Activated CD4-positive, alpha-beta T cell treated with anti-CD3 and anti-CD28 coated beads, Interleukin-2, amount 50 U/mL, for 4 hours (primary cell): ENCODE measurements at regions not wholly inside any gene's neighbourhood (a gene's known extent, or its start where the extent isn't known, plus 50 kb on each side); places are given as distances from the start of the nearest gene placed in this dataset.
A peak's percentile ranks its signal among the peaks of the same experiment; 100 is the strongest.

Experiments
- DNase-seq, 2 experiments: peaks; one replicate each; pipeline ENCODE4 v3.0.0-alpha.2; 2020

GRCh38 chr5:174293006-174293405, 247.5 kb downstream of the NSG2 start:
- DNase-seq, result no peak

- no peak for DNase-seq
These were observed 248.0 kb downstream of the NSG2 start for GRCh38 chr5:174293481-174293880.

- no peak for DNase-seq
These were observed 249.6 kb downstream of the NSG2 start for GRCh38 chr5:174294891-174295620.

GRCh38 chr5:174295702-174296436, 250.4 kb downstream of the NSG2 start:
- DNase-seq, result no peak

- no peak for DNase-seq
These were observed 254.8 kb downstream of the NSG2 start for GRCh38 chr5:174300118-174300940.

GRCh38 chr5:174300941-174301761, 255.6 kb downstream of the NSG2 start:
- DNase-seq, result no peak

- DNase-seq, result no peak
These were observed 256.5 kb downstream of the NSG2 start for GRCh38 chr5:174301848-174302625.

- DNase-seq, result no peak
These were observed 257.5 kb downstream of the NSG2 start for GRCh38 chr5:174303035-174303434.

- no peak for DNase-seq
These were observed 258.0 kb downstream of the NSG2 start for GRCh38 chr5:174303437-174304045.

GRCh38 chr5:174305241-174305681, 259.8 kb downstream of the NSG2 start:
- no peak for DNase-seq

GRCh38 chr5:174306345-174307030, 261.0 kb downstream of the NSG2 start:
- no peak for DNase-seq

- DNase-seq, result no peak
These were observed 261.5 kb downstream of the NSG2 start for GRCh38 chr5:174307031-174307408.

- DNase-seq, result no peak
These were observed 262.3 kb downstream of the NSG2 start for GRCh38 chr5:174307656-174308271.

GRCh38 chr5:174309131-174309795, 263.8 kb downstream of the NSG2 start:
- DNase-seq, result no peak

GRCh38 chr5:174310243-174310642, 264.7 kb downstream of the NSG2 start:
- DNase-seq, result no peak

- no peak for DNase-seq
These were observed 265.2 kb downstream of the NSG2 start for GRCh38 chr5:174310706-174311105.

GRCh38 chr5:174311121-174311520, 265.6 kb downstream of the NSG2 start:
- DNase-seq, result no peak

GRCh38 chr5:174311531-174312269, 266.2 kb downstream of the NSG2 start:
- DNase-seq, result peak; percentile 34 to 43

- DNase-seq, result no peak
These were observed 266.7 kb downstream of the NSG2 start for GRCh38 chr5:174312270-174312617.
